Suprapubic skin (tissue), 4 donors: ENCODE measurements at regions not wholly inside any gene's neighbourhood (a gene's known extent, or its start where the extent isn't known, plus 50 kb on each side); places are given as distances from the start of the nearest gene placed in this dataset.
"Not testable (repeated sequence)": the region's sequence is repeated elsewhere in the genome, so short reads cannot be mapped to it uniquely, and the experiment has no call there.

Experiments
- DNase-seq, 2 donors: peaks; one replicate each; pipeline ENCODE4 v3.0.0-alpha.2; 2019; ENCODE audit warnings: low spot score in 2 of 2
- H3K27ac ChIP-seq: fragments of 200-600 bp; sonication (generic); one replicate; pipeline ENCODE4 v1.5.1; 2019
- H3K27me3 ChIP-seq: fragments of 200-600 bp; sonication (generic); one replicate; pipeline ENCODE4 v1.5.1; 2019
- H3K36me3 ChIP-seq: fragments of 200-600 bp; sonication (generic); one replicate; pipeline ENCODE4 v1.5.1; 2019
- H3K4me1 ChIP-seq: fragments of 200-600 bp; sonication (generic); one replicate; pipeline ENCODE4 v1.5.1; 2019
- H3K4me3 ChIP-seq: fragments of 200-600 bp; sonication (generic); one replicate; pipeline ENCODE4 v1.5.1; 2019; ENCODE audit warnings: mild to moderate bottlenecking
- H3K9me3 ChIP-seq: fragments of 200-600 bp; sonication (generic); one replicate; pipeline ENCODE4 v1.5.1; 2019
- CTCF ChIP-seq, 2 donors: fragments of 200-600 bp in 1 of 2; fragments of 450-650 bp in 1 of 2; sonication (generic) in 1 of 2; IDR thresholded peaks; one replicate each; pipeline ENCODE4 v1.5.1; 2016 to 2019; ENCODE audit warnings: antibody characterized with exemption in 2 of 2, mild to moderate bottlenecking in 1 of 2, moderate library complexity in 1 of 2
- EP300 ChIP-seq: sonication (generic); formaldehyde crosslinking; IDR thresholded peaks from one replicate; pipeline ENCODE4 v1.6.1; 2017; ENCODE audit warnings: antibody characterized with exemption
- POLR2A ChIP-seq, 2 donors: fragments of 450-650 bp; IDR thresholded peaks; one replicate each; pipeline ENCODE4 v1.6.1; 2017; ENCODE audit warnings: antibody characterized with exemption in 2 of 2, mild to moderate bottlenecking in 2 of 2, moderate library complexity in 2 of 2
- POLR2AphosphoS5 ChIP-seq, 3 donors: sonication (generic); formaldehyde crosslinking; IDR thresholded peaks; one replicate each; pipeline ENCODE4 v1.6.1; 2017; ENCODE audit warnings: antibody characterized with exemption in 3 of 3
- WGBS: methylation state at CpG from one replicate; pipeline ENCODE4 v1.1.5; 2018; 5-methylcytosine and 5-hydroxymethylcytosine counted together

DNA sequence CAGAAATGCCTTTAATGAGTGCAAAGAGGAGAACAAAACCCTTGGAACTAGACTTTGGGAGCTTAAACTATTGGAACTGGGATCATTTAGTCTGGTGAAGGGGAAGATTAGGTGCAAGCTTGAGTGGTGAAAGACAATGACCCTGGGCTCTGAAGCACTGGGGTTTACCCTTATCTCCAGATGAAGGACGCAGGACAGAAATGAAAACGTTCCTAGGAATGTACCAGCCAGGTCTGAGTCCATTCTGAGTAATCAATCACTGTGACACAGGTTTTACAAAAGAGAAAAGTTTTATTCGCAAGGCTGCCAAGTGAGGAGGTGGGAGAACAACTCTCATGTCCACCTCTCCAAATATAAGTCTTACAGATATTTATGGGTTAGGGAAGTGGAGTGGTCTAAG, 249.1 kb downstream of the LRIG3 start:
- Histone ChIP-seq H3K4me1 (no peaks in the 10 kb centered on the region), H3K27ac (no peak overlapping the region), H3K4me3 (no peak overlapping the region), H3K36me3 (no peaks in the 10 kb centered on the region), H3K27me3 (no peaks in the 10 kb centered on the region), H3K9me3 (no peaks in the 10 kb centered on the region)
- 65% methylated on average over 3 of the region's 3 CpGs for WGBS
- TF ChIP-seq POLR2AphosphoS5 (IDR thresholded peaks at IDR 0.05) (no peak), POLR2A (IDR thresholded peaks at IDR 0.05) (no peak), EP300 (no peak), CTCF (IDR thresholded peaks at IDR 0.05) (no peak)
- no peak for DNase-seq

DNA sequence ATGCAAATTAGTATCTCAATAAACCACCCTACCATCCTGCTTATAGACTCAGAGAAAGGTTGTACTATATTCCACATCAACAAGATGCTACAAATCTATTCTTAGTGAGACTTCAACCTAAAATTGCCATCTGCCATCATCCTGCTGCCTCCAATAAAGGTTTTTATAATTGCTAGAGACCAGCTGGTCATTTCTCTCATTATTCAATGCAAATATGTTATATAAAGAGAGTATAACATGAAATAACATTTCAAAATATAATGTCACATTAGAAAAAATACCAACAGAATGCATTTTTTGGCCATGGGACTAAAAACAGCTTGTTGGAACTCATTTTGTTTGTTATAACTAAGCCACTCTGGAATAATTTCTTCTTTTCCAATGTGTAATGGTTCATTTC, 247.3 kb downstream of the LRIG3 start:
- H3K4me1 ChIP-seq: no peaks in the 10 kb centered on the region
- H3K27ac ChIP-seq: no peak overlapping the region
- H3K9me3 ChIP-seq: peaks cover under 1% of the 10 kb centered on the region
- no peak for DNase-seq
- H3K36me3 ChIP-seq: no peaks in the 10 kb centered on the region
- TF ChIP-seq POLR2A (IDR thresholded peaks at IDR 0.05): no peak
- TF ChIP-seq CTCF (IDR thresholded peaks at IDR 0.05): no peak
- TF ChIP-seq EP300: no peak
- no peak for TF ChIP-seq POLR2AphosphoS5 (IDR thresholded peaks at IDR 0.05)
- H3K4me3 ChIP-seq: no peak overlapping the region
- H3K27me3 ChIP-seq: no peaks in the 10 kb centered on the region

DNA sequence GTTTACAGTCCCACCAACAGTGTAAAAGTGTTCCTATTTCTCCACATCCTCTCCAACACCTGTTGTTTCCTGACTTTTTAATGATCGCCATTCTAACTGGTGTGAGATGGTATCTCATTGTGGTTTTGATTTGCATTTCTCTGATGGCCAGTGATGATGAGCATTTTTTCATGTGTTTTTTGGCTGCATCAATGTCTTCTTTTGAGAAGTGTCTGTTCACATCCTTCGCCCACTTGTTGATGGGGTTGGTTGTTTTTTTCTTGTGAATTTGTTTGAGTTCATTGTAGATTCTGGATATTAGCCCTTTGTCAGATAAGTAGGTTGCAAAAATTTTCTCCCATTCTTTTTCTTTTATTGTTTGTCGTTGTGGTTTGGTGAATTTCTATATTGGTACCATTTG, 242.5 kb downstream of the LRIG3 start:
- H3K4me3 ChIP-seq: not testable (repeated sequence)
- WGBS: 93% methylated on average over 3 of the region's 3 CpGs

DNA sequence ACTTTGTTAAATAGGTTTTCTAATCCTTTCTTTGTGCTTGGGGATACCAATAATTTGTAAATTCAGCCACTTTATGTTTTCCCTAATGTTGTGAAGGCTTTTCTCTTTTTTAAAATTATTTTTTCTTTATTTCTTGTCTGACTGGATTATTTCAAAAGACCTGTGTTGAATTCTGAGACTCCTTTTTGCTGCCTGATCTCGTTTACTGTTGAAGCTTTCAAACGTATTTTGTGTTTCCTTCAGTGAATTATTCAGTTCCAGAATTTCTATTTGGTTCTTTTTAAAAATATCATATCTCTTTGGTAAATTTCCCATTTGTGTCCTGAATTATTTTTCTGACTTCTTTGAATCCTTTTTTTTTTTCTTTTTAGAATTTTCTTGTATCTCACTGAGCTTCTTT, 241.6 kb downstream of the LRIG3 start:
- no peak for TF ChIP-seq POLR2AphosphoS5 (IDR thresholded peaks at IDR 0.05)
- Histone ChIP-seq H3K27me3 (no peaks in the 10 kb centered on the region), H3K4me1 (no peaks in the 10 kb centered on the region), H3K27ac (no peak overlapping the region), H3K9me3 (peaks cover 9% of the 10 kb centered on the region), H3K36me3 (no peaks in the 10 kb centered on the region), H3K4me3 (no peak overlapping the region)
- WGBS: 89% methylated on average over 2 of the region's 2 CpGs
- DNase-seq: no peak

More for the DNA sequence above, 242.5 kb downstream of the LRIG3 start:
- H3K27me3 ChIP-seq, H3K36me3 ChIP-seq, H3K9me3 ChIP-seq, H3K27ac ChIP-seq, H3K4me1 ChIP-seq, DNase-seq: not testable (repeated sequence)

- Histone ChIP-seq H3K4me3 (no peak overlapping the region), H3K4me1 (no peaks in the 10 kb centered on the region), H3K27me3 (no peaks in the 10 kb centered on the region), H3K27ac (no peak overlapping the region), H3K9me3 (peaks cover 9% of the 10 kb centered on the region), H3K36me3 (no peaks in the 10 kb centered on the region)
- TF ChIP-seq CTCF (IDR thresholded peaks at IDR 0.05): no peak
- TF ChIP-seq POLR2AphosphoS5 (IDR thresholded peaks at IDR 0.05): no peak
- TF ChIP-seq POLR2A (IDR thresholded peaks at IDR 0.05): no peak
- no peak for TF ChIP-seq EP300
- WGBS: 79% methylated on average over 2 of the region's 2 CpGs
- no peak for DNase-seq
These were observed 238.6 kb downstream of the LRIG3 start for GRCh38 chr12:58681730-58682129.

GRCh38 chr12:58695263-58695662, 225.0 kb downstream of the LRIG3 start:
- H3K4me3 ChIP-seq: no peak overlapping the region
- H3K27ac ChIP-seq: no peak overlapping the region
- no peaks in the 10 kb centered on the region for H3K36me3 ChIP-seq
- WGBS: 89% methylated on average over 11 of the region's 11 CpGs
- H3K9me3 ChIP-seq: peaks cover 5% of the 10 kb centered on the region
- no peaks in the 10 kb centered on the region for H3K4me1 ChIP-seq
- no peak for DNase-seq
- TF ChIP-seq POLR2AphosphoS5 (IDR thresholded peaks at IDR 0.05): no peak
- TF ChIP-seq POLR2A (IDR thresholded peaks at IDR 0.05): no peak
- no peak for TF ChIP-seq CTCF (IDR thresholded peaks at IDR 0.05)
- no peak for TF ChIP-seq EP300
- H3K27me3 ChIP-seq: no peaks in the 10 kb centered on the region
